Heart right ventricle (tissue), 16 donors: ENCODE measurements at regions not wholly inside any gene's neighbourhood (a gene's known extent, or its start where the extent isn't known, plus 50 kb on each side); places are given as distances from the start of the nearest gene placed in this dataset.

ENCODE experiments used
- ATAC-seq, 8 donors: fragments of 200-7000 bp; cut with Tn5 transposase; one replicate each; pipeline ENCODE4 v1.9.1; 2020; ENCODE audit warnings: mild to moderate bottlenecking in 8 of 8, moderate library complexity in 8 of 8, moderate number of reproducible peaks in 1 of 8
- DNase-seq, 2 donors: peaks; one replicate each; pipeline ENCODE4 v3.0.0-alpha.2; 2020
- H3K27ac ChIP-seq, 10 donors: fragments of 200-600 bp; sonication (generic) in 2 of 10; one replicate each; pipeline versions ENCODE4 v1.5.0 to v1.8.0; 2020 to 2022; ENCODE audit warnings: mild to moderate bottlenecking in 3 of 10
- H3K27me3 ChIP-seq, 7 donors: fragments of 200-600 bp; one replicate each; pipeline ENCODE4 v1.8.0; 2021 to 2022; ENCODE audit warnings: mild to moderate bottlenecking in 2 of 7
- H3K36me3 ChIP-seq, 9 donors: fragments of 200-600 bp; sonication (generic) in 1 of 9; one replicate each; pipeline versions ENCODE4 v1.5.0 to v1.8.0; 2020 to 2022; ENCODE audit warnings: mild to moderate bottlenecking in 2 of 9
- H3K4me1 ChIP-seq, 9 donors: fragments of 200-600 bp; sonication (generic) in 1 of 9; one replicate each; pipeline versions ENCODE4 v1.5.0 to v1.8.0; 2020 to 2022; ENCODE audit warnings: mild to moderate bottlenecking in 4 of 9
- H3K4me3 ChIP-seq, 10 donors: fragments of 200-600 bp; sonication (generic) in 2 of 10; one replicate each; pipeline versions ENCODE4 v1.5.0 to v1.8.0; 2020 to 2022; ENCODE audit warnings: mild to moderate bottlenecking in 7 of 10, moderate library complexity in 2 of 10
- H3K9me3 ChIP-seq, 11 donors: fragments of 200-600 bp in 10 of 11; sonication (generic) in 2 of 11; one replicate each; pipeline versions ENCODE4 v1.5.0 to v1.8.0; 2013 to 2022; ENCODE audit warnings: mild to moderate bottlenecking in 2 of 11, control low read depth in 1 of 11, moderate library complexity in 1 of 11
- CTCF ChIP-seq, 9 donors: fragments of 200-600 bp; sonication (generic) in 2 of 9; IDR thresholded peaks; one replicate each; pipeline versions ENCODE4 v1.5.0 to v1.8.0; 2021 to 2022; ENCODE audit warnings: antibody characterized with exemption in 9 of 9, mild to moderate bottlenecking in 5 of 9, moderate library complexity in 1 of 9
- WGBS, 2 donors: extraction: QIAGEN DNeasy Blood & Tissue Kit; methylation state at CpG; one replicate each; pipeline ENCODE4 v1.1.7; 2013; ENCODE audit warnings: inconsistent platforms in 1 of 2; 5-methylcytosine and 5-hydroxymethylcytosine counted together
- intact Hi-C, 10 donors: fragments of 100-400 bp; cut with DNase I; formaldehyde crosslinking; loops; one replicate each; pipeline versions ENCODE4 v1.11.1 to v1.14.2; 2022
- donor health status: Arrhythmogenic right ventricular cardiomyopathy.
- donor health status: ischemic (EF 13 %, LVEDD 7.1; RV severe dilation, severe dysfunction).
- donor health status: healthy with polysubstance abuse.
- donor health status: DM: no; HTN: yes; CAD: no.
- donor health status: DM: no; HTN: no; CAD: no.
- donor health status: ischemic (EF 25% LVEDD 6.9; RV normal size, moderate dysfunction).
- donor health status: ischemic (EF 25% LVEDD 5.7; RV mildly dilated, moderate dysfunction).
- donor health status: healthy.
- donor health status: DM: yes; HTN: yes; CAD: no.
- donor health status: Ischemic cardiomyopathy.
- donor health status: ischemic (EF 35%, LVEDD 5.7; RV mildly dilated, moderate dysfunction).
- donor health status: nonischemic (EF 11% LVEDD 7.7; RV severe dilation, severe dysfunction).
- donor health status: DM: yes; HTN: yes; CAD: no.
- donor health status: PGD.
- donor health status: ischemic (EF 29% LVEDD 5.4; RV normal size, mild dysfunction).
- donor health status: nonischemic (EF 23%, LVEDD 6.1; RV moderate dilation, normal function).

DNA sequence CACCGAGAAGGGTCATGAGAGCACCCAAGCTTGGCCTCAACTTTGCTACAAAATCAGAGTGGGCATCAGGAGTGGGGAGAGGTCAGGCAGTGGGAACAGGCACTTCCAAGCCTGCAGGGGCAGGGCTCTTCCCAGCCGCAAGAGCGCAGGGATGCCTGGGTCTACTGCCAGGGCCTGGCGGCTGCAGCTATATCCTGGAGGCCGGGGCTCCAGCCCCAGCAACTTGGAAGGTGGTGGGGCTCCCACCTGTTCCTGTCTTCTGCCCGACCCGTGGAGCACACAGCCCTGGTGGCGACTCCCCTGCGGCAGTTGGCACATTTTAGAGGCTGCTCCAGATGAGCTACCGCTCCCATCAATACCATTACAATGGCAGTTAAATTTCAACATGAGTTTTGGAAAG, 607.0 kb downstream of the TRAM1L1 start:
- Histone ChIP-seq H3K36me3 (no peaks in the 10 kb centered on the region), H3K27me3 (no peaks in the 10 kb centered on the region), H3K4me3 (no peak overlapping the region), H3K9me3 (peaks cover 0 to 23% (median 0%) of the 10 kb centered on the region in 11 donors), H3K27ac (no peak overlapping the region), H3K4me1 (no peaks in the 10 kb centered on the region)
- TF ChIP-seq CTCF (IDR thresholded peaks at IDR 0.05) = no peak
- ATAC-seq (no peak), DNase-seq (no peak)
- intact Hi-C loops = no loop called here
- WGBS, 2 donors = 94% methylated on average over 10 of the region's 10 CpGs

DNA sequence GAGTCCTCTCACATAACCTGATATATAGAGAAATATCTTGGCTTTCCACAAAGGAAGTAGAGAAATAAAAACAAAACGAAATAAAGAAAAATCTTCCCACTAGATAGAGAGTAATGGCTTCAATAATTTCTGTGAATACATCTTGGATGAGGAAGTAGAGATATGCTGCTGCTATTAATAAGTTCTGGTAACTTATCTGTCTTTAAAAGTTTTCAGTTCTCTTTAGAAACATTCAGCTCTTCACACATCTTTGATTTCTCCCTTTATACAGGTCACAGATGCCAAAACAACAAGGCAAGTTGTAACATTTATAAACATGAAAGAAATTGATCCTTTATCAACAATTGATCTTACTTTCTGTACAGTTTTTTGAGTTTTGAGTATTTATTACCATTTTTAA, 615.8 kb downstream of the TRAM1L1 start:
- 19 to 34% methylated on average over 1 of the region's 1 CpG for WGBS, 2 donors
- Histone ChIP-seq H3K9me3 (no peaks in the 10 kb centered on the region), H3K4me3 (no peak overlapping the region), H3K27me3 (no peaks in the 10 kb centered on the region), H3K27ac (no peak overlapping the region), H3K36me3 (no peaks in the 10 kb centered on the region), H3K4me1 (no peaks in the 10 kb centered on the region)
- TF ChIP-seq CTCF (IDR thresholded peaks at IDR 0.05) = no peak
- intact Hi-C loops = no loop called here
- DNase-seq = no peak
- ATAC-seq = no peak

- ATAC-seq = no peak
- intact Hi-C loops = no loop called here
- H3K9me3 ChIP-seq = peaks cover 0 to 10% (median 0%) of the 10 kb centered on the region in 11 donors
- H3K27me3 ChIP-seq = no peaks in the 10 kb centered on the region
- no peaks in the 10 kb centered on the region for H3K36me3 ChIP-seq
- no peak overlapping the region for H3K27ac ChIP-seq
- 91 to 93% methylated on average over 19 of the region's 19 CpGs for WGBS, 2 donors
- TF ChIP-seq CTCF (IDR thresholded peaks at IDR 0.05) = no peak
- H3K4me3 ChIP-seq = no peak overlapping the region
- no peaks in the 10 kb centered on the region for H3K4me1 ChIP-seq
- DNase-seq = no peak
Observed at GRCh38 chr4:116453127-116453526, 632.2 kb downstream of the TRAM1L1 start.

DNA sequence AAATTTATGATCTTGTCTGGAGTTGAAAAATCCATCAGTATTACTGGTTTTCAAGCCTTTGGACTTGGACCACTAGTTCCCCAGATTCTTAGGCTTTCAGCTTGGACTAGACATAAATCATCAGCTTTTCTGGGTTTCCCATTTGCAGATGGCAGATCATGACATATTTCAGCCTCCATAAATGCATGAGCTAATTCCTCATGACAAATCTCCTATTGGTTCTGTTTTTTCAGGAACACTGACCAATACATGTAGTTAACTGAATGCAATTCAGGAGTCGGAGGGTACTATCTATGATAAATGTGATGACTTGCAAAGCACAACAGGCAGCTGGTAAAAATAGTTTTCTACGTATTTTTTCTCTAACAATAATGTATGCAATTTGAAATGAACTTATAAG, 635.6 kb downstream of the TRAM1L1 start:
- no peak for ATAC-seq
- 53 to 55% methylated on average over 2 of the region's 2 CpGs for WGBS, 2 donors
- Histone ChIP-seq H3K4me3 (no peak overlapping the region), H3K27me3 (no peaks in the 10 kb centered on the region), H3K9me3 (peaks cover 0 to 10% (median 0%) of the 10 kb centered on the region in 11 donors), H3K36me3 (no peaks in the 10 kb centered on the region), H3K4me1 (no peaks in the 10 kb centered on the region), H3K27ac (no peak overlapping the region)
- intact Hi-C loops = no loop called here
- no peak for DNase-seq
- no peak for TF ChIP-seq CTCF (IDR thresholded peaks at IDR 0.05)

GRCh38 chr4:116444117-116444516, 641.3 kb downstream of the TRAM1L1 start:
- no peak for TF ChIP-seq CTCF (IDR thresholded peaks at IDR 0.05)
- no peak for ATAC-seq
- Histone ChIP-seq H3K4me3 (no peak overlapping the region), H3K27me3 (no peaks in the 10 kb centered on the region), H3K9me3 (peaks cover 0 to 11% (median 0%) of the 10 kb centered on the region in 11 donors), H3K27ac (no peak overlapping the region), H3K4me1 (no peaks in the 10 kb centered on the region), H3K36me3 (no peaks in the 10 kb centered on the region)
- intact Hi-C loops = no loop called here
- no peak for DNase-seq
